Esophagus muscularis mucosa (tissue), 4 donors: ENCODE measurements at regions not wholly inside any gene's neighbourhood (a gene's known extent, or its start where the extent isn't known, plus 50 kb on each side); places are given as distances from the start of the nearest gene placed in this dataset.

Experiments
- DNase-seq: peaks from one replicate; pipeline ENCODE4 v3.0.0-alpha.2; 2017; ENCODE audit errors: extremely low spot score
- H3K27ac ChIP-seq, 4 donors: fragments of 200-600 bp; sonication (generic); replicated peaks in 1 of 4; 1 replicate in 3 of 4; 2 replicates in 1 of 4; pipeline ENCODE4 v1.5.1; 2016 to 2019; ENCODE audit warnings: mild to moderate bottlenecking in 1 of 4
- H3K27me3 ChIP-seq, 4 donors: fragments of 200-600 bp; sonication (generic); one replicate each; pipeline versions ENCODE4 v1.5.1 to v1.6.0; 2016 to 2019
- H3K36me3 ChIP-seq, 4 donors: fragments of 200-600 bp; sonication (generic); one replicate each; pipeline ENCODE4 v1.5.1; 2016 to 2019
- H3K4me1 ChIP-seq, 4 donors: fragments of 200-600 bp; sonication (generic); one replicate each; pipeline ENCODE4 v1.5.1; 2016 to 2019
- H3K4me3 ChIP-seq, 4 donors: fragments of 200-600 bp; sonication (generic); 1 replicate in 2 of 4; 2 replicates in 2 of 4; pipeline ENCODE4 v1.5.1; 2016 to 2019; ENCODE audit warnings: mild to moderate bottlenecking in 4 of 4, moderate library complexity in 1 of 4
- H3K9me3 ChIP-seq, 4 donors: fragments of 200-600 bp; sonication (generic); 1 replicate in 3 of 4; 2 replicates in 1 of 4; pipeline ENCODE4 v1.5.1; 2016 to 2019
- EP300 ChIP-seq: sonication (generic); formaldehyde crosslinking; IDR thresholded peaks from one replicate; pipeline ENCODE4 v1.6.1; 2017; ENCODE audit warnings: antibody characterized with exemption
- POLR2A ChIP-seq: fragments of 450-650 bp; IDR thresholded peaks from one replicate; pipeline ENCODE4 v1.6.1; 2017; ENCODE audit warnings: antibody characterized with exemption, moderate library complexity, mild to moderate bottlenecking, low read depth
- POLR2AphosphoS5 ChIP-seq, 2 donors: sonication (generic); formaldehyde crosslinking; IDR thresholded peaks; one replicate each; pipeline ENCODE4 v1.6.1; 2017; ENCODE audit warnings: antibody characterized with exemption in 2 of 2
- WGBS: methylation state at CpG from one replicate; pipeline ENCODE4 v1.1.5; 2018; 5-methylcytosine and 5-hydroxymethylcytosine counted together
- intact Hi-C: fragments of 100-400 bp; cut with DNase I; formaldehyde crosslinking; loops from one replicate; pipeline ENCODE4 v1.15.1; 2023
- TF ChIP-seq, protein P1 (sequence below), 3 experiments: fragments of 200-600 bp in 2 of 3; fragments of 450-650 bp in 1 of 3; sonication (generic) in 2 of 3; IDR thresholded peaks; one replicate each; pipeline ENCODE4 v1.5.1; 2017 to 2019; ENCODE audit warnings: antibody characterized with exemption in 3 of 3, mild to moderate bottlenecking in 2 of 3, moderate library complexity in 1 of 3

DNA sequence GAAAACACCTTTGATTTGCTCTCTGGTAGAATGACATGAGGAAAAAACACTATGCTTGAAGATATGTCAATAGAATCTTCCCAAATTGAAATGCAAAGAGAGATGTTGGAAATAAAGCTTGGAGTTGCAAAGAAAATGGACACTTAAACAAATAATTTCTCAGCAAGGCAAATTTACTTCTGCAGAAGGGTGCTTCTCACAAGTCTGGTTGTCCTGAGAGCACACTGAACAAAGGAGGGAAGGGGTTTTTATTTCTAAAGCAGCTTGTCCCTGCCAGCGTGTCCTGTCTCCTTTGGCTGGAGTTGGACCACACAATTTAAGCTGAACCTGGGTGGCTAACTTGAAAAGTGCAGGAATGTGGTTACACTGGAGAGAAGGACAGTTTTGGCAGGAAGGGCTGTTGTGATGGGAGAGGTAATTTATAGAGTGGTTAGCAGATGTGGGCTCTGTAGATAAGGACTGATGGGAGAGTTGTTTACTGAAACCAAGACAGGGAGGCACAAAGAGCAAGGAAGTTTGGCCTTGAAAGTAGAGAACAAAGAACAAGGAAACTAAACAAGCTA is 454.6 kb upstream of the EYS start:
- H3K4me1 ChIP-seq = no peaks in the 10 kb centered on the region
- 56% methylated on average over 1 of the region's 1 CpG for WGBS
- no peak overlapping the region for H3K4me3 ChIP-seq
- no peak overlapping the region for H3K27ac ChIP-seq
- TF ChIP-seq EP300 (no peak), POLR2A (no peak), POLR2AphosphoS5 (IDR thresholded peaks at IDR 0.05) (no peak)
- TF ChIP-seq, protein P1, sequence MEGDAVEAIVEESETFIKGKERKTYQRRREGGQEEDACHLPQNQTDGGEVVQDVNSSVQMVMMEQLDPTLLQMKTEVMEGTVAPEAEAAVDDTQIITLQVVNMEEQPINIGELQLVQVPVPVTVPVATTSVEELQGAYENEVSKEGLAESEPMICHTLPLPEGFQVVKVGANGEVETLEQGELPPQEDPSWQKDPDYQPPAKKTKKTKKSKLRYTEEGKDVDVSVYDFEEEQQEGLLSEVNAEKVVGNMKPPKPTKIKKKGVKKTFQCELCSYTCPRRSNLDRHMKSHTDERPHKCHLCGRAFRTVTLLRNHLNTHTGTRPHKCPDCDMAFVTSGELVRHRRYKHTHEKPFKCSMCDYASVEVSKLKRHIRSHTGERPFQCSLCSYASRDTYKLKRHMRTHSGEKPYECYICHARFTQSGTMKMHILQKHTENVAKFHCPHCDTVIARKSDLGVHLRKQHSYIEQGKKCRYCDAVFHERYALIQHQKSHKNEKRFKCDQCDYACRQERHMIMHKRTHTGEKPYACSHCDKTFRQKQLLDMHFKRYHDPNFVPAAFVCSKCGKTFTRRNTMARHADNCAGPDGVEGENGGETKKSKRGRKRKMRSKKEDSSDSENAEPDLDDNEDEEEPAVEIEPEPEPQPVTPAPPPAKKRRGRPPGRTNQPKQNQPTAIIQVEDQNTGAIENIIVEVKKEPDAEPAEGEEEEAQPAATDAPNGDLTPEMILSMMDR (IDR thresholded peaks at IDR 0.05) = no peak
- intact Hi-C loops = no loop called here
- H3K36me3 ChIP-seq = no peaks in the 10 kb centered on the region
- DNase-seq = no peak
- peaks cover 0 to 27% (median 16%) of the 10 kb centered on the region in 4 donors for H3K9me3 ChIP-seq
- no peaks in the 10 kb centered on the region for H3K27me3 ChIP-seq

DNA sequence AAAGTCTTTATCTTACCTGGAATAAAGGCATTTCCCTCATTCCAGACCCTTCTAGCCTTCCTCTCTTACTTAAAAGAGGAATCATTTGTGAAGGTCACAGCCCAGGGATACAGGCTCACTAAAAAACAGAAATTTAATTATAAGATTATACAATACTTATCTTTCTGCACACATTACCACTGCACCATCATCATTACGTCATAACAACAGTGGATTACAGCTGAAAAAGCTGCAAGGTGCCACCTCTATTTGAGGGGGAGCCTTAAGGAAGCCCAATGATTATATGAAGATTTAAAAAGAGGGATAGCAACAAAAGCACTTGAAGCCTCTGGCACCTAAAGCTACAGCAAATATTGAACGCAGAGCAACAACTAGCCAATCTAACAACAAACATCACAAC is 452.9 kb upstream of the EYS start:
- WGBS = 89% methylated on average over 2 of the region's 2 CpGs
- intact Hi-C loops = no loop called here
- Histone ChIP-seq H3K4me3 (no peak overlapping the region), H3K36me3 (no peaks in the 10 kb centered on the region), H3K9me3 (peaks cover 0 to 27% (median 16%) of the 10 kb centered on the region in 4 donors), H3K27me3 (no peaks in the 10 kb centered on the region), H3K27ac (no peak overlapping the region), H3K4me1 (no peaks in the 10 kb centered on the region)
- no peak for DNase-seq
- TF ChIP-seq, protein P1 (IDR thresholded peaks at IDR 0.05) = no peak
- TF ChIP-seq EP300 (no peak), POLR2A (no peak), POLR2AphosphoS5 (IDR thresholded peaks at IDR 0.05) (no peak)

DNA sequence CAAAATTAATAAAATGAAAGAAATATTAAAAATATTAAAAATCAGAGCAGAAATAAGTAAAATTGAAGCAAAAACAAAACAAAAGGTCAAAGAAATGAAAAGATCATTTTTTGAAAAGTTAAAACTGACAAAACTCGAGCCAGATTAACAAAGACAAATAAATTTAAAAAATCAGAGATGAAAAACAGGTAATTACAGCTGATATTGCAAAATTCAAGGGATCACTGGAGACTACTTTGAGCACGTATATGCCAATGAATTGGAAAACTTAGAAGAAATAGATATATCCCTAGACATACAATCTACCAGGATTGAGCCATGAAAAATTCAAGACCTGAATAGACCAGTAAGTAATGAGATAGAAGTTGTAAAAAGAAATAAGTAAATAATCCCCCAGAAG is 446.2 kb upstream of the EYS start:
- H3K9me3 ChIP-seq = no peaks in the 10 kb centered on the region
- DNase-seq = no peak
- H3K4me1 ChIP-seq = no peaks in the 10 kb centered on the region
- no peaks in the 10 kb centered on the region for H3K27me3 ChIP-seq
- no peak overlapping the region for H3K27ac ChIP-seq
- H3K36me3 ChIP-seq = no peaks in the 10 kb centered on the region
- intact Hi-C loops = no loop called here
- H3K4me3 ChIP-seq = no peak overlapping the region
- no peak for TF ChIP-seq POLR2A
- TF ChIP-seq, protein P1 (IDR thresholded peaks at IDR 0.05) = no peak
- no peak for TF ChIP-seq EP300
- TF ChIP-seq POLR2AphosphoS5 (IDR thresholded peaks at IDR 0.05) = no peak
- 55% methylated on average over 2 of the region's 2 CpGs for WGBS

DNA sequence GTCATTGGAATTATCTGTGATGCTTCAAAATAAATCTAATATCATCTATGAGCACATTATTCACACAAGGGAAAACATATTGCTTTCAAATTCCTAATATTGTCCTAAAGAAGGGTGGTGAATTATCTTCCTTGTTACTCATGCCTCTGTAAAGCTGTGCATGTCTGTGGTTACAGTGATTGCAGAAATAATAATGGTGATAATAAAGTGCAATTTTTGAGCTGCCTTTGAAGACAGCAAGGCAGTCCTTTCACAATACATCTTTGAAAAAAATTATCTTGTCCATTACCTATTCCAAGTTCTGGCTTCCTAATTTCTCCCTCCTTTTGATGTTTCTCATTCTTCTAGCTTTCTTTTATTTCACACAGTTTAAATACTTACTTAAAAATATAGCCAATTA is 442.1 kb upstream of the EYS start:
- Histone ChIP-seq H3K4me1 (no peaks in the 10 kb centered on the region), H3K27me3 (no peaks in the 10 kb centered on the region), H3K4me3 (no peak overlapping the region), H3K27ac (no peak overlapping the region), H3K36me3 (no peaks in the 10 kb centered on the region), H3K9me3 (no peaks in the 10 kb centered on the region)
- TF ChIP-seq POLR2A (no peak), EP300 (no peak), POLR2AphosphoS5 (IDR thresholded peaks at IDR 0.05) (no peak)
- TF ChIP-seq, protein P1 (IDR thresholded peaks at IDR 0.05) = no peak
- intact Hi-C loops = no loop called here
- DNase-seq = no peak

DNA sequence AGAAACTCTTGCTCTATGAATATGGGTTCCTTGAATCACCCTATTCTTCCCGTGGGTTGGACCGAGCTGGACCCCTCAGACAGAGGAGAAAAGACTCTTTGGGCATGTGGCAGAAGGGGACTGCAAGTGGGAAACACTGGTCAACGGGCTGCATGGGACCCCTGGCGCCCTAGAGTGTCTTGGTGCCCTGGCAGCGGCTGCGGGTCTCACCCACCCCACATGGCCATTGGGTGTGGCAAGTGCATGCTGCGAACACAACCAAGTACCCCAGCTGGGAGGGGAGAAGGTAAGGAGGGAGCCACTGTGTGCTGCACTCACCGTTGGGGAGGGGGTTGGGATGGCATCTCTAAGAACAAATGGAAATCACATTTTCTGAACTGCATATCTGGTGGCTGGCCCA is 438.8 kb upstream of the EYS start:
- 82% methylated on average over 8 of the region's 8 CpGs for WGBS
- no peak for TF ChIP-seq POLR2AphosphoS5 (IDR thresholded peaks at IDR 0.05)
- TF ChIP-seq EP300 = no peak
- TF ChIP-seq, protein P1 (IDR thresholded peaks at IDR 0.05) = no peak
- TF ChIP-seq POLR2A = no peak
- intact Hi-C loops = no loop called here

More for the DNA sequence above, 438.8 kb upstream of the EYS start:
- no peak for DNase-seq
- H3K27ac ChIP-seq = no peak overlapping the region
- H3K9me3 ChIP-seq = no peaks in the 10 kb centered on the region
- H3K4me3 ChIP-seq = no peak overlapping the region
- no peaks in the 10 kb centered on the region for H3K27me3 ChIP-seq
- H3K4me1 ChIP-seq = no peaks in the 10 kb centered on the region
- no peaks in the 10 kb centered on the region for H3K36me3 ChIP-seq
